Neutrophil (primary cell): ENCODE measurements at regions not wholly inside any gene's neighbourhood (a gene's known extent, or its start where the extent isn't known, plus 50 kb on each side); places are given as distances from the start of the nearest gene placed in this dataset.

Source experiments
- H3K27ac ChIP-seq: fragments of 200-600 bp; sonication (generic); 2 replicates; pipeline ENCODE4 v1.5.1; 2016; ENCODE audit warnings: mild to moderate bottlenecking, moderate library complexity
- H3K27me3 ChIP-seq: fragments of 200-600 bp; sonication (generic); 2 replicates; pipeline ENCODE4 v1.6.0; 2016; ENCODE audit warnings: mild to moderate bottlenecking
- H3K36me3 ChIP-seq: fragments of 200-600 bp; sonication (generic); 2 replicates; pipeline ENCODE4 v1.5.1; 2017
- H3K4me1 ChIP-seq, 2 experiments: fragments of 200-600 bp in 1 of 2; sonication (generic) in 1 of 2; 1 replicate in 1 of 2; 2 replicates in 1 of 2; pipeline versions ENCODE4 v1.5.1 to v1.6.1; 2013 to 2016; ENCODE audit warnings: low read depth in 1 of 2, low read length in 1 of 2, mild to moderate bottlenecking in 1 of 2, moderate library complexity in 1 of 2; ENCODE audit not compliant: control insufficient read depth in 1 of 2, insufficient read depth in 1 of 2
- H3K4me3 ChIP-seq, 2 experiments: fragments of 200-600 bp in 1 of 2; sonication (generic) in 1 of 2; 1 replicate in 1 of 2; 2 replicates in 1 of 2; pipeline ENCODE4 v1.5.1; 2013 to 2016; ENCODE audit warnings: low read depth in 1 of 2, low read length in 1 of 2, mild to moderate bottlenecking in 1 of 2, moderate library complexity in 1 of 2
- H3K9me3 ChIP-seq: fragments of 200-600 bp; sonication (generic); 2 replicates; pipeline ENCODE4 v1.5.1; 2016
- CTCF ChIP-seq: fragments of 200-600 bp; sonication (generic); IDR thresholded peaks from 2 replicates; pipeline ENCODE4 v1.5.1; 2016; ENCODE audit warnings: antibody characterized with exemption

DNA sequence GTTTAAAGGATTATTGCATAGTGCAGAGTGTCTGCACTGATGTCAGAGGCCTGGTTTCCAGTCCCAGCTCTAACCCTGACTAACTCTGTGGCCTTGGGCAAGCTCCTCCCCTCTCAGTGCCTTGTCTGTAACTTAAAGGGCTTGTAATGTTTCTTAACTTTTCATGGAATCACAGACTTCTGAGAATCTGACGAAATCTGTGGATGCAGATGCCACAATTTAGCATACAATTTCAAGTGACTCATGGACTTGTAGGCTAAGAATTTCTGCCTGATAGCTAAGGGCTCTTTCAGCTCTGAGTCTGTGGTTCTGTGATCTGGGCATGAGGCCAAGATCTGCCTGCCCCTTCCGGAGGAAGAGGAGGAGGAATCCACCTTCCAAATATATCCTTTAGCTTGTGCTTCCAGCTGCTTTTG lies 236.9 kb downstream of the AR start:
- Histone ChIP-seq H3K9me3 (no peaks in the 10 kb centered on the region), H3K4me1 (peaks cover 22 to 24% of the 10 kb centered on the region in 2 experiments), H3K4me3 (no peak overlapping the region), H3K27me3 (no peaks in the 10 kb centered on the region), H3K27ac (peak overlapping the region; percentile 60), H3K36me3 (no peaks in the 10 kb centered on the region)
- no peak for TF ChIP-seq CTCF

- no peaks in the 10 kb centered on the region for H3K27me3 ChIP-seq
- H3K4me1 ChIP-seq: peaks cover 22 to 24% of the 10 kb centered on the region in 2 experiments
- no peaks in the 10 kb centered on the region for H3K36me3 ChIP-seq
- H3K4me3 ChIP-seq: no peak overlapping the region
- peak overlapping the region; percentile 60 for H3K27ac ChIP-seq
- no peak for TF ChIP-seq CTCF
- no peaks in the 10 kb centered on the region for H3K9me3 ChIP-seq
Observed at GRCh38 chrX:67781132-67781531, 237.3 kb downstream of the AR start.

DNA sequence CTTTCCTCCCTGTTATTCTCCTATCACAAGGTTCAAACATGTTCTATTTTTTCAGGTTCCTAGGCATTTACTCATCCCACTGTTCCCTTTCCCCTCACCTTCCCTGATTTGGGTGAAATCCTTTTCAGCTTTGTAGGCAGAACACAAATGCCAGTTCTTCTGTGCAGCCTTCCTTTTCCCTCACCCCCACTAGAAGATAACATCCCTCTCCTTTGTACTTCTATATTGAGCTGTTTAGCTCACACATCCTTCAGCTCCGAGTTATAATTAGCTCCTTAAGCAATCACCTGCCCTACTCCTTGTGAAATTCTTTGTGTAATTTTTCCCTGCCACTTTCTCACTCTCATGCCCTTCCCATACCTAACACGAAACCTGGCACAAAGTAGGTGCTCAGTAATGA lies 240.9 kb downstream of the AR start:
- H3K27ac ChIP-seq: no peak overlapping the region
- no peaks in the 10 kb centered on the region for H3K36me3 ChIP-seq
- peaks cover 22 to 24% of the 10 kb centered on the region in 2 experiments for H3K4me1 ChIP-seq
- no peak for TF ChIP-seq CTCF
- no peak overlapping the region for H3K4me3 ChIP-seq
- no peaks in the 10 kb centered on the region for H3K9me3 ChIP-seq
- no peaks in the 10 kb centered on the region for H3K27me3 ChIP-seq

- no peak for TF ChIP-seq CTCF
- Histone ChIP-seq H3K36me3 (no peaks in the 10 kb centered on the region), H3K27ac (no peak overlapping the region), H3K4me3 (no peak overlapping the region), H3K27me3 (no peaks in the 10 kb centered on the region), H3K4me1 (peaks cover 14 to 20% of the 10 kb centered on the region in 2 experiments), H3K9me3 (no peaks in the 10 kb centered on the region)
Observed at GRCh38 chrX:67787196-67787595, 243.4 kb downstream of the AR start.

DNA sequence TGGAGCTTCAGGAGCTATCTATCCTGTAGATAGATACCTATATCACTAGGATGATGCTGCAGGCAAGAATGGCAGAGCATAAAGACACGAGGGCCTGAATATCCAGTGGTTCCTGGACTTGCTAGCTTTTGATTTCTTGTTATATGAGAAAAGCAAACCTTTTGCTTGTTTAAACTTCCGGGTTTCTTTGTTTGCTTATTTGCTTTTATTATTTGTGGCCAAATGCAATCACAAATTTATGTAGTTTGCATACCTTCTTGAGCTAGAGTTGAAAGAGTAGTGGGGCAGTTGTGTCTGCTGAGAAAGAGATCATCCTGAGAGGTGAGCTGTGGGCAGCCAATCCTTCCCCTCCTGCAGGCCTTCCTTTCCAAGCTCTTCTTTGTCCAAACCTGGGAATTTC lies 245.7 kb downstream of the AR start:
- Histone ChIP-seq H3K9me3 (no peaks in the 10 kb centered on the region), H3K4me1 (peaks cover 8 to 12% of the 10 kb centered on the region in 2 experiments), H3K4me3 (no peak overlapping the region), H3K36me3 (no peaks in the 10 kb centered on the region), H3K27me3 (no peaks in the 10 kb centered on the region), H3K27ac (no peak overlapping the region)
- no peak for TF ChIP-seq CTCF
